ENCODE measurements at regions not wholly inside any gene's neighbourhood (a gene's known extent, or its start where the extent isn't known, plus 50 kb on each side); places are given as distances from the start of the nearest gene placed in this dataset.

- ChIA-PET POLR2A (no interaction called here), CTCF (ENCODE audit: low intra/inter-chr PET ratio) (no interaction called here)
- in situ Hi-C loops (cut with MboI): loop anchor here (25.0 kb wide), 1 partner anchor 309 kb away; no protein-coding TSS in a partner anchor
- ATAC-seq: no peak
- DNase-seq (ENCODE audit: extremely low read depth in 1 of 4, low spot score in 3 of 4): no peak
- TF ChIP-seq ILK (tag; IDR thresholded peaks at IDR 0.05; ENCODE audit: borderline replicate concordance, low read depth) (no peak), XRCC3 (IDR thresholded peaks at IDR 0.05) (no peak), ZNF707 (CRISPR knock-in tag; conservative IDR thresholded peaks at IDR 0.05) (no peak), TAF9B (IDR thresholded peaks at IDR 0.05; ENCODE audit: partially characterized antibody) (no peak), PML (IDR thresholded peaks at IDR 0.05; ENCODE audit: low read length) (no peak), ZNF699 (CRISPR knock-in tag; IDR thresholded peaks at IDR 0.05; ENCODE audit: insufficient replicate concordance) (no peak), STAG1 (CRISPR knock-in tag; IDR thresholded peaks at IDR 0.05; ENCODE audit: borderline replicate concordance) (no peak), HMBOX1 (IDR thresholded peaks at IDR 0.05) (no peak), MAFG (tag; conservative IDR thresholded peaks at IDR 0.05) (no peak), KLF1 (tag; IDR thresholded peaks at IDR 0.05) (no peak), ZBTB17 (CRISPR knock-in tag; IDR thresholded peaks at IDR 0.05) (no peak), SMC3 (conservative IDR thresholded peaks at IDR 0.05; ENCODE audit: insufficient read depth, low read depth, low read length) (no peak), ZNF324 (CRISPR knock-in tag; IDR thresholded peaks at IDR 0.05) (no peak), ELK3 (CRISPR knock-in tag; IDR thresholded peaks at IDR 0.05) (no peak), TAL1 (IDR thresholded peaks at IDR 0.05) (no peak), HLTF (IDR thresholded peaks at IDR 0.05) (no peak)
- WGBS (ENCODE audit: insufficient coverage, low coverage, missing lambda C conversion rate): 0% methylated on average over 2 of the region's 2 CpGs
- no peaks in the 10 kb centered on the region for H3K9me3 ChIP-seq (replicated peaks; ENCODE audit: control insufficient read depth, insufficient read depth, low read depth, low read length)
- no peak for FAIRE-seq
- intact Hi-C loops (cut with micrococcal nuclease): no loop called here
- H3K9me1 ChIP-seq (ENCODE audit: control insufficient read depth, insufficient read depth, low read length): no peaks in the 10 kb centered on the region
- H3K4me3 ChIP-seq: no peak overlapping the region
- no peak overlapping the region for H3K9ac ChIP-seq (ENCODE audit: insufficient read depth in 1 of 2, low read depth in 2 of 2, low read length in 2 of 2)
- no TSS peak for BruUV-seq (replicated peaks)
- H3K36me3 ChIP-seq (ENCODE audit: control insufficient read depth, insufficient read depth, low read length): no peaks in the 10 kb centered on the region
- no peak overlapping the region for H3K4me2 ChIP-seq (ENCODE audit: insufficient read depth, low read length)
- H2AFZ ChIP-seq (ENCODE audit: low read depth, low read length): no peak overlapping the region
- no peaks in the 10 kb centered on the region for H3K79me2 ChIP-seq (ENCODE audit: control insufficient read depth, insufficient read depth, low read length)
- H4K20me1 ChIP-seq (replicated peaks; ENCODE audit: control insufficient read depth, insufficient read depth, low read length): no peaks in the 10 kb centered on the region
- H3K27ac ChIP-seq (ENCODE audit: extremely low read depth, low read depth, low read length): no peak overlapping the region
- peaks cover 2 to 5% of the 10 kb centered on the region in 2 experiments; a peak in 2 of 5 replicates for H3K27me3 ChIP-seq (ENCODE audit: control insufficient read depth in 2 of 2, insufficient read depth in 2 of 2, low read length in 2 of 2)
- H3K4me1 ChIP-seq (replicated peaks in 1 of 2; ENCODE audit: control insufficient read depth in 2 of 2, insufficient read depth in 2 of 2, low read length in 2 of 2): no peaks in the 10 kb centered on the region
Measured at GRCh38 chr2:134103196-134103595, 150.7 kb upstream of the MGAT5 start.
